PFSK-1 (cell line): ENCODE measurements at regions not wholly inside any gene's neighbourhood (a gene's known extent, or its start where the extent isn't known, plus 50 kb on each side); places are given as distances from the start of the nearest gene placed in this dataset.

ENCODE experiments used
- FOXP2 ChIP-seq: optimal IDR thresholded peaks from 2 replicates; pipeline ENCODE3; 2011; ENCODE audit warnings: borderline replicate concordance, control low read depth, inconsistent platforms; ENCODE audit not compliant: insufficient read depth; ENCODE audit errors: extremely low read length, extremely low read depth
- POLR2AphosphoS5 ChIP-seq: IDR thresholded peaks from 2 replicates; pipeline ENCODE4 v1.6.1; 2012; ENCODE audit warnings: low read depth, mild to moderate bottlenecking, control low read depth, low read length, moderate library complexity
- REST ChIP-seq, 2 experiments: IDR thresholded peaks; 2 replicates each; pipeline versions ENCODE4 v1.6.1 to v1.8.0; 2011 to 2012; ENCODE audit warnings: low read depth in 2 of 2, low read length in 2 of 2, control low read depth in 1 of 2, inconsistent platforms in 1 of 2, mild to moderate bottlenecking in 1 of 2, moderate library complexity in 1 of 2; ENCODE audit not compliant: insufficient read depth in 1 of 2
- SIN3A ChIP-seq: IDR thresholded peaks from 2 replicates; pipeline ENCODE4 v1.6.1; 2012; ENCODE audit warnings: mild to moderate bottlenecking, low read length, moderate library complexity, borderline replicate concordance; ENCODE audit not compliant: insufficient read depth
- TAF1 ChIP-seq: IDR thresholded peaks from 2 replicates; pipeline ENCODE4 v1.6.1; 2012; ENCODE audit warnings: low read length, control low read depth, borderline replicate concordance; ENCODE audit not compliant: insufficient read depth

- no peak for TF ChIP-seq FOXP2
- TF ChIP-seq REST (IDR thresholded peaks at IDR 0.05; ENCODE audit: insufficient read depth in 1 of 2, low read depth in 2 of 2, low read length in 2 of 2): no peak
- TF ChIP-seq TAF1: no peak
- no peak for TF ChIP-seq POLR2AphosphoS5
- TF ChIP-seq SIN3A: no peak
These were observed 185.8 kb upstream of the PRDM1 start for GRCh38 chr6:105900125-105900937.

GRCh38 chr6:105898286-105898685 lies 187.8 kb upstream of the PRDM1 start:
- TF ChIP-seq SIN3A (no peak), FOXP2 (no peak), POLR2AphosphoS5 (no peak), TAF1 (no peak), REST (IDR thresholded peaks at IDR 0.05; ENCODE audit: insufficient read depth in 1 of 2, low read depth in 2 of 2, low read length in 2 of 2) (no peak)

- TF ChIP-seq TAF1 (no peak), FOXP2 (no peak), REST (IDR thresholded peaks at IDR 0.05; ENCODE audit: insufficient read depth in 1 of 2, low read depth in 2 of 2, low read length in 2 of 2) (no peak), POLR2AphosphoS5 (no peak), SIN3A (no peak)
These were observed 189.0 kb upstream of the PRDM1 start for GRCh38 chr6:105897131-105897530.

- no peak for TF ChIP-seq REST (IDR thresholded peaks at IDR 0.05; ENCODE audit: insufficient read depth in 1 of 2, low read depth in 2 of 2, low read length in 2 of 2)
- TF ChIP-seq POLR2AphosphoS5: no peak
- no peak for TF ChIP-seq FOXP2
- TF ChIP-seq SIN3A: no peak
- no peak for TF ChIP-seq TAF1
These were observed 189.4 kb upstream of the PRDM1 start for GRCh38 chr6:105896821-105897095.
